ENCODE measurements at regions not wholly inside any gene's neighbourhood (a gene's known extent, or its start where the extent isn't known, plus 50 kb on each side); places are given as distances from the start of the nearest gene placed in this dataset.

GRCh38 chr16:6267682-6268081 lies 1065.0 kb upstream of the RBFOX1 start:
- no peak overlapping the region for H3K27ac ChIP-seq (ENCODE audit: low read depth)
- no peaks in the 10 kb centered on the region for H3K79me2 ChIP-seq (replicated peaks; ENCODE audit: insufficient read depth)
- H3F3A ChIP-seq (replicated peaks; ENCODE audit: low read depth), result no peaks in the 10 kb centered on the region
- no peak for ATAC-seq
- H3K36me3 ChIP-seq (ENCODE audit: insufficient read depth), result no peaks in the 10 kb centered on the region; the same call in 1 of the 2 replicates
- no peaks in the 10 kb centered on the region for H3K27me3 ChIP-seq (ENCODE audit: insufficient read depth)
- H3K9me2 ChIP-seq (ENCODE audit: insufficient read depth), result no peaks in the 10 kb centered on the region
- peaks cover 3% of the 10 kb centered on the region; the same call in 1 of the 2 replicates for H3K4me1 ChIP-seq (ENCODE audit: insufficient read depth)
- Mint-ChIP-seq H3K36me3 (ENCODE audit: low read depth) (no peaks in the 10 kb centered on the region; the same call in 2 of the 3 replicates), H3K9me3 (no peaks in the 10 kb centered on the region), H3K4me3 (no peak overlapping the region), H3K27me3 (ENCODE audit: insufficient read depth, low read depth, poor library complexity) (peaks cover 3% of the 10 kb centered on the region), H3K27ac (no peak overlapping the region), H3K4me1 (peaks cover 37% of the 10 kb centered on the region)
- TF ChIP-seq STAT1 (IDR thresholded peaks at IDR 0.05; ENCODE audit: unreplicated experiment), result no peak
- TF ChIP-seq POLR2AphosphoS5 (IDR thresholded peaks at IDR 0.05; ENCODE audit: low read depth), result no peak
- TF ChIP-seq ZNF331 (CRISPR knock-in tag; IDR thresholded peaks at IDR 0.05; ENCODE audit: low read depth), result no peak
- no peak overlapping the region for H3K4me2 ChIP-seq
- H3K4me3 ChIP-seq, result no peak overlapping the region
- H2AFZ ChIP-seq, result peak overlapping the region; percentile 25; the same call in 1 of the 2 replicates
- DNase-seq (ENCODE audit: low spot score), result no peak
- H4K20me1 ChIP-seq (replicated peaks; ENCODE audit: insufficient read depth), result no peaks in the 10 kb centered on the region

DNA sequence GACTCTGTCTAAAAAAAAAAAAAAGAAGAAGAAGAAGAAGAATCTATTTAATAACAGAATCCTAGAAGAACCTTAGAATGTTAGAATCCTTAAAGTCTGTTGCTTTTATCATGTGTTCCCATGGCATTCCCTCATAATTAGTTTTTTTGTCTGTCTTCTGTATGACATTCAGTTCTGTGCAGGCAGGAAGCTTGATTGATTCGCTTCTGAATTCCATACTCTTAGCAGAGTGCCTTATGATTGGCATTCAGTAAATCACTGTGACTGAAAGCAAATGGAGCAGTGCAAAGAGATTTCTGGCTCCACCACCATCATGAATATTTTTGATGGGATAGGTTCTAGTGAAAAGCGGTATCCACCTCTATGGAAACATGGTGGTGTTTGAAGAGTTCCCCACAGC lies 1065.9 kb upstream of the RBFOX1 start:
- DNase-seq (ENCODE audit: low spot score), result no peak
- Mint-ChIP-seq H3K27me3 (ENCODE audit: insufficient read depth, low read depth, poor library complexity) (peaks cover 3% of the 10 kb centered on the region), H3K4me1 (peaks cover 37% of the 10 kb centered on the region), H3K4me3 (no peak overlapping the region), H3K9me3 (no peaks in the 10 kb centered on the region), H3K36me3 (ENCODE audit: low read depth) (no peaks in the 10 kb centered on the region; the same call in 2 of the 3 replicates), H3K27ac (no peak overlapping the region)
- H3K4me3 ChIP-seq, result no peak overlapping the region
- H3K9me2 ChIP-seq (ENCODE audit: insufficient read depth), result no peaks in the 10 kb centered on the region
- H3K4me1 ChIP-seq (ENCODE audit: insufficient read depth), result peaks cover 3% of the 10 kb centered on the region; the same call in 1 of the 2 replicates
- no peaks in the 10 kb centered on the region; the same call in 1 of the 2 replicates for H3K36me3 ChIP-seq (ENCODE audit: insufficient read depth)
- no peaks in the 10 kb centered on the region for H3F3A ChIP-seq (replicated peaks; ENCODE audit: low read depth)
- H3K27ac ChIP-seq (ENCODE audit: low read depth), result no peak overlapping the region
- no peak overlapping the region for H3K4me2 ChIP-seq
- no peak for ATAC-seq
- H4K20me1 ChIP-seq (replicated peaks; ENCODE audit: insufficient read depth), result no peaks in the 10 kb centered on the region
- no peaks in the 10 kb centered on the region for H3K79me2 ChIP-seq (replicated peaks; ENCODE audit: insufficient read depth)
- no peak overlapping the region for H2AFZ ChIP-seq
- H3K27me3 ChIP-seq (ENCODE audit: insufficient read depth), result no peaks in the 10 kb centered on the region
- TF ChIP-seq CTCF (conservative IDR thresholded peaks at IDR 0.05; ENCODE audit: low read depth in 2 of 2) (no peak), EZH2phosphoT487 (IDR thresholded peaks at IDR 0.05; ENCODE audit: unreplicated experiment) (no peak), STAT1 (IDR thresholded peaks at IDR 0.05; ENCODE audit: unreplicated experiment) (no peak), JUNB (IDR thresholded peaks at IDR 0.05; ENCODE audit: unreplicated experiment) (no peak), REST (IDR thresholded peaks at IDR 0.05; ENCODE audit: unreplicated experiment) (no peak), POLR2AphosphoS5 (IDR thresholded peaks at IDR 0.05; ENCODE audit: low read depth) (no peak)
- TF ChIP-seq, protein P1, sequence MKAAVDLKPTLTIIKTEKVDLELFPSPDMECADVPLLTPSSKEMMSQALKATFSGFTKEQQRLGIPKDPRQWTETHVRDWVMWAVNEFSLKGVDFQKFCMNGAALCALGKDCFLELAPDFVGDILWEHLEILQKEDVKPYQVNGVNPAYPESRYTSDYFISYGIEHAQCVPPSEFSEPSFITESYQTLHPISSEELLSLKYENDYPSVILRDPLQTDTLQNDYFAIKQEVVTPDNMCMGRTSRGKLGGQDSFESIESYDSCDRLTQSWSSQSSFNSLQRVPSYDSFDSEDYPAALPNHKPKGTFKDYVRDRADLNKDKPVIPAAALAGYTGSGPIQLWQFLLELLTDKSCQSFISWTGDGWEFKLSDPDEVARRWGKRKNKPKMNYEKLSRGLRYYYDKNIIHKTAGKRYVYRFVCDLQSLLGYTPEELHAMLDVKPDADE (IDR thresholded peaks at IDR 0.05), result no peak
- TF ChIP-seq, protein P2, sequence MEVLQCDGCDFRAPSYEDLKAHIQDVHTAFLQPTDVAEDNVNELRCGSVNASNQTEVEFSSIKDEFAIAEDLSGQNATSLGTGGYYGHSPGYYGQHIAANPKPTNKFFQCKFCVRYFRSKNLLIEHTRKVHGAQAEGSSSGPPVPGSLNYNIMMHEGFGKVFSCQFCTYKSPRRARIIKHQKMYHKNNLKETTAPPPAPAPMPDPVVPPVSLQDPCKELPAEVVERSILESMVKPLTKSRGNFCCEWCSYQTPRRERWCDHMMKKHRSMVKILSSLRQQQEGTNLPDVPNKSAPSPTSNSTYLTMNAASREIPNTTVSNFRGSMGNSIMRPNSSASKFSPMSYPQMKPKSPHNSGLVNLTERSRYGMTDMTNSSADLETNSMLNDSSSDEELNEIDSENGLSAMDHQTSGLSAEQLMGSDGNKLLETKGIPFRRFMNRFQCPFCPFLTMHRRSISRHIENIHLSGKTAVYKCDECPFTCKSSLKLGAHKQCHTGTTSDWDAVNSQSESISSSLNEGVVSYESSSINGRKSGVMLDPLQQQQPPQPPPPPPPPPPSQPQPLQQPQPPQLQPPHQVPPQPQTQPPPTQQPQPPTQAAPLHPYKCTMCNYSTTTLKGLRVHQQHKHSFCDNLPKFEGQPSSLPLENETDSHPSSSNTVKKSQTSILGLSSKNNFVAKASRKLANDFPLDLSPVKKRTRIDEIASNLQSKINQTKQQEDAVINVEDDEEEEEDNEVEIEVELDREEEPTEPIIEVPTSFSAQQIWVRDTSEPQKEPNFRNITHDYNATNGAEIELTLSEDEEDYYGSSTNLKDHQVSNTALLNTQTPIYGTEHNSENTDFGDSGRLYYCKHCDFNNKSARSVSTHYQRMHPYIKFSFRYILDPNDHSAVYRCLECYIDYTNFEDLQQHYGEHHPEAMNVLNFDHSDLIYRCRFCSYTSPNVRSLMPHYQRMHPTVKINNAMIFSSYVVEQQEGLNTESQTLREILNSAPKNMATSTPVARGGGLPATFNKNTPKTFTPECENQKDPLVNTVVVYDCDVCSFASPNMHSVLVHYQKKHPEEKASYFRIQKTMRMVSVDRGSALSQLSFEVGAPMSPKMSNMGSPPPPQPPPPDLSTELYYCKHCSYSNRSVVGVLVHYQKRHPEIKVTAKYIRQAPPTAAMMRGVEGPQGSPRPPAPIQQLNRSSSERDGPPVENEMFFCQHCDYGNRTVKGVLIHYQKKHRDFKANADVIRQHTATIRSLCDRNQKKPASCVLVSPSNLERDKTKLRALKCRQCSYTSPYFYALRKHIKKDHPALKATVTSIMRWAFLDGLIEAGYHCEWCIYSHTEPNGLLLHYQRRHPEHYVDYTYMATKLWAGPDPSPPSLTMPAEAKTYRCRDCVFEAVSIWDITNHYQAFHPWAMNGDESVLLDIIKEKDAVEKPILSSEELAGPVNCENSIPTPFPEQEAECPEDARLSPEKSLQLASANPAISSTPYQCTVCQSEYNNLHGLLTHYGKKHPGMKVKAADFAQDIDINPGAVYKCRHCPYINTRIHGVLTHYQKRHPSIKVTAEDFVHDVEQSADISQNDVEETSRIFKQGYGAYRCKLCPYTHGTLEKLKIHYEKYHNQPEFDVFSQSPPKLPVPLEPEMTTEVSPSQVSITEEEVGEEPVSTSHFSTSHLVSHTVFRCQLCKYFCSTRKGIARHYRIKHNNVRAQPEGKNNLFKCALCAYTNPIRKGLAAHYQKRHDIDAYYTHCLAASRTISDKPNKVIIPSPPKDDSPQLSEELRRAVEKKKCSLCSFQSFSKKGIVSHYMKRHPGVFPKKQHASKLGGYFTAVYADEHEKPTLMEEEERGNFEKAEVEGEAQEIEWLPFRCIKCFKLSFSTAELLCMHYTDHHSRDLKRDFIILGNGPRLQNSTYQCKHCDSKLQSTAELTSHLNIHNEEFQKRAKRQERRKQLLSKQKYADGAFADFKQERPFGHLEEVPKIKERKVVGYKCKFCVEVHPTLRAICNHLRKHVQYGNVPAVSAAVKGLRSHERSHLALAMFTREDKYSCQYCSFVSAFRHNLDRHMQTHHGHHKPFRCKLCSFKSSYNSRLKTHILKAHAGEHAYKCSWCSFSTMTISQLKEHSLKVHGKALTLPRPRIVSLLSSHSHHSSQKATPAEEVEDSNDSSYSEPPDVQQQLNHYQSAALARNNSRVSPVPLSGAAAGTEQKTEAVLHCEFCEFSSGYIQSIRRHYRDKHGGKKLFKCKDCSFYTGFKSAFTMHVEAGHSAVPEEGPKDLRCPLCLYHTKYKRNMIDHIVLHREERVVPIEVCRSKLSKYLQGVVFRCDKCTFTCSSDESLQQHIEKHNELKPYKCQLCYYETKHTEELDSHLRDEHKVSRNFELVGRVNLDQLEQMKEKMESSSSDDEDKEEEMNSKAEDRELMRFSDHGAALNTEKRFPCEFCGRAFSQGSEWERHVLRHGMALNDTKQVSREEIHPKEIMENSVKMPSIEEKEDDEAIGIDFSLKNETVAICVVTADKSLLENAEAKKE (CRISPR knock-in tag; IDR thresholded peaks at IDR 0.05), result no peak
